Ishikawa (cell line): ENCODE measurements at regions not wholly inside any gene's neighbourhood (a gene's known extent, or its start where the extent isn't known, plus 50 kb on each side); places are given as distances from the start of the nearest gene placed in this dataset.

Experiments used
- CEBPB ChIP-seq: IDR thresholded peaks from 2 replicates; pipeline ENCODE4 v1.6.1; 2012
- CREB1 ChIP-seq: IDR thresholded peaks from 2 replicates; pipeline ENCODE4 v1.6.1; 2012; ENCODE audit warnings: low read depth
- EP300 ChIP-seq: IDR thresholded peaks from 2 replicates; pipeline ENCODE4 v1.6.1; 2012; ENCODE audit warnings: borderline replicate concordance
- FOXM1 ChIP-seq: IDR thresholded peaks from 2 replicates; pipeline ENCODE4 v1.6.1; 2012; ENCODE audit warnings: low read depth, borderline replicate concordance
- RAD21 ChIP-seq: IDR thresholded peaks from 2 replicates; pipeline ENCODE4 v1.6.1; 2012; ENCODE audit warnings: low read depth
- TAF1 ChIP-seq: IDR thresholded peaks from 2 replicates; pipeline ENCODE4 v1.6.1; 2012; ENCODE audit warnings: low read depth, mild to moderate bottlenecking
- TCF12 ChIP-seq: IDR thresholded peaks from 2 replicates; pipeline ENCODE4 v1.6.1; 2012; ENCODE audit warnings: low read depth
- TEAD4 ChIP-seq: IDR thresholded peaks from 2 replicates; pipeline ENCODE4 v1.6.1; 2012
- YY1 ChIP-seq: IDR thresholded peaks from 2 replicates; pipeline ENCODE4 v1.6.1; 2012; ENCODE audit warnings: low read depth
- ZBTB7A ChIP-seq: IDR thresholded peaks from 2 replicates; pipeline ENCODE4 v1.6.1; 2012; ENCODE audit warnings: low read depth
- TF ChIP-seq, protein P1 (sequence below): IDR thresholded peaks from 2 replicates; pipeline ENCODE4 v1.6.1; 2012; ENCODE audit warnings: low read depth, mild to moderate bottlenecking
- TF ChIP-seq, protein P2 (sequence below): IDR thresholded peaks from 2 replicates; pipeline ENCODE4 v1.6.1; 2012

DNA sequence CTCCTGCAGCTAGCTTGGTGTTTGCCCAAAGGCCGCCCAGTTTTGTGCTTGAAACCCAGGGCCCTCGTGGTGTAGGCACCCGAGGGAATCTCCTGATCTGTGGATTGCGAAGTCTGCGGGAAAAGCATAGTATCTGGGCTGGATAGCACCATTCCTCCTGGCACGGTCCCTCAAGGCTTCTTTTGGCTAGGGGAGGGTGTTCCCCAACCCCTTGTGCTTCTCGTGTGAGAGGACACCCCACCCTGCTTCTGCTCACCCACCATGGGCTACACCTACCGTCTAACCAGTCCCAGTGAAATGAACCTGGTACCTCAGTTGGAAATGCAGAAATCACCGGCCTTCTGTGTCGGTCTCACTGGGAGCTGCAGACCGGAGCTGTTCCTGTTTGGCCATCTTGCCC, 403.5 kb downstream of the USP25 start:
- no peak for TF ChIP-seq TCF12
- TF ChIP-seq, protein P1, sequence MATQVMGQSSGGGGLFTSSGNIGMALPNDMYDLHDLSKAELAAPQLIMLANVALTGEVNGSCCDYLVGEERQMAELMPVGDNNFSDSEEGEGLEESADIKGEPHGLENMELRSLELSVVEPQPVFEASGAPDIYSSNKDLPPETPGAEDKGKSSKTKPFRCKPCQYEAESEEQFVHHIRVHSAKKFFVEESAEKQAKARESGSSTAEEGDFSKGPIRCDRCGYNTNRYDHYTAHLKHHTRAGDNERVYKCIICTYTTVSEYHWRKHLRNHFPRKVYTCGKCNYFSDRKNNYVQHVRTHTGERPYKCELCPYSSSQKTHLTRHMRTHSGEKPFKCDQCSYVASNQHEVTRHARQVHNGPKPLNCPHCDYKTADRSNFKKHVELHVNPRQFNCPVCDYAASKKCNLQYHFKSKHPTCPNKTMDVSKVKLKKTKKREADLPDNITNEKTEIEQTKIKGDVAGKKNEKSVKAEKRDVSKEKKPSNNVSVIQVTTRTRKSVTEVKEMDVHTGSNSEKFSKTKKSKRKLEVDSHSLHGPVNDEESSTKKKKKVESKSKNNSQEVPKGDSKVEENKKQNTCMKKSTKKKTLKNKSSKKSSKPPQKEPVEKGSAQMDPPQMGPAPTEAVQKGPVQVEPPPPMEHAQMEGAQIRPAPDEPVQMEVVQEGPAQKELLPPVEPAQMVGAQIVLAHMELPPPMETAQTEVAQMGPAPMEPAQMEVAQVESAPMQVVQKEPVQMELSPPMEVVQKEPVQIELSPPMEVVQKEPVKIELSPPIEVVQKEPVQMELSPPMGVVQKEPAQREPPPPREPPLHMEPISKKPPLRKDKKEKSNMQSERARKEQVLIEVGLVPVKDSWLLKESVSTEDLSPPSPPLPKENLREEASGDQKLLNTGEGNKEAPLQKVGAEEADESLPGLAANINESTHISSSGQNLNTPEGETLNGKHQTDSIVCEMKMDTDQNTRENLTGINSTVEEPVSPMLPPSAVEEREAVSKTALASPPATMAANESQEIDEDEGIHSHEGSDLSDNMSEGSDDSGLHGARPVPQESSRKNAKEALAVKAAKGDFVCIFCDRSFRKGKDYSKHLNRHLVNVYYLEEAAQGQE, result no peak
- TF ChIP-seq, protein P2, sequence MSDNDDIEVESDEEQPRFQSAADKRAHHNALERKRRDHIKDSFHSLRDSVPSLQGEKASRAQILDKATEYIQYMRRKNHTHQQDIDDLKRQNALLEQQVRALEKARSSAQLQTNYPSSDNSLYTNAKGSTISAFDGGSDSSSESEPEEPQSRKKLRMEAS, result no peak
- no peak for TF ChIP-seq TAF1
- TF ChIP-seq EP300, result no peak
- no peak for TF ChIP-seq YY1
- TF ChIP-seq CEBPB, result no peak
- TF ChIP-seq RAD21, result no peak
- TF ChIP-seq FOXM1, result no peak
- TF ChIP-seq CREB1, result no peak
- TF ChIP-seq TEAD4, result no peak
- TF ChIP-seq ZBTB7A, result no peak
